NCI-H2196 treated with DMSO at 0.1 percent for 48 hours (cell line): ENCODE measurements at regions not wholly inside any gene's neighbourhood (a gene's known extent, or its start where the extent isn't known, plus 50 kb on each side); places are given as distances from the start of the nearest gene placed in this dataset.
"Not testable (repeated sequence)": the region's sequence is repeated elsewhere in the genome, so short reads cannot be mapped to it uniquely, and the experiment has no call there.

Experiments used
- DNase-seq: peaks from one replicate; lab custom pipeline; 2025; ENCODE audit not compliant: unreplicated experiment; lab: John Stamatoyannopoulos, UW

- no peak for DNase-seq
These were observed 1276.3 kb downstream of the TMEM121 start for GRCh38 chr14:106802413-106803364.

GRCh38 chr14:106803379-106803778 lies 1277.0 kb downstream of the TMEM121 start:
- no peak for DNase-seq

DNA sequence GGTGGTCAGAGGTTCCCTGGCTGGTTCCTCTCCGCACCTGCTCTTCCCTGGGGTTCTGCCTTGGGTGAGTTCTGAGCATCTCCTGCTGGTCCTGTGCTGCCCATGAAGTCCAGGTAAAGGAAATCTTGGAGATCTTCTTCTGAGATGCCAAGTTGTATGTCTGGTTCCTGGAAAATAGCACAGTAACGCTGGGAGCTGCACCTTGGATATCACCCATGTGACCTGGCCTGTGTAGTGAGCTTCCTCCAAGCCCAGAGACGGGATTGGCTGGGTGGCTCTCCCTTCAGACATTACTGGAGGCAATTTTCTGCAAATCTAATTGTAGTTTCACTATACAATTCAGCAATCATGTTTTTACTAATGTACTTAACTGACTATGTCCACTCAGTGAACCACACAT lies 1281.1 kb downstream of the TMEM121 start:
- no peak for DNase-seq

DNA sequence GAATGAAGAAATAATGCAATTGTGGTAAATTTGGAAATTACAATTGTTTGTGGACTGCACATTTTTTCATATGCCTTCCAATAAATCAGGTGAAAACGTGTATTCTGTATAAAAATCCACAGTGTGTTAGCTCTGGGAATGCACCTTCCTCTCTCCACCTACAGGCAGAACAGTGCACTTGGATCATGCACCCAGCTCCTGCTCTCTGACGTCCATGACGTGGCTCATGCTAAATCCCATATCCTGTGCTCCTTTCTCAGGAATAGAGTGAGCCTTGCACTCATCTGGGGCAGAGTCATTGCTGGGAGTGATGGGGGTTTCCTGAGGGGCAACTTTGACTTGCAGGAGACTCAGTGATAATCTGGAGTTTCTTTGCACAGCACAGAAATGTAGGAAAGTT lies 1282.1 kb downstream of the TMEM121 start:
- no peak for DNase-seq

- no peak for DNase-seq
These were observed 1282.5 kb downstream of the TMEM121 start for GRCh38 chr14:106808907-106809306.

DNA sequence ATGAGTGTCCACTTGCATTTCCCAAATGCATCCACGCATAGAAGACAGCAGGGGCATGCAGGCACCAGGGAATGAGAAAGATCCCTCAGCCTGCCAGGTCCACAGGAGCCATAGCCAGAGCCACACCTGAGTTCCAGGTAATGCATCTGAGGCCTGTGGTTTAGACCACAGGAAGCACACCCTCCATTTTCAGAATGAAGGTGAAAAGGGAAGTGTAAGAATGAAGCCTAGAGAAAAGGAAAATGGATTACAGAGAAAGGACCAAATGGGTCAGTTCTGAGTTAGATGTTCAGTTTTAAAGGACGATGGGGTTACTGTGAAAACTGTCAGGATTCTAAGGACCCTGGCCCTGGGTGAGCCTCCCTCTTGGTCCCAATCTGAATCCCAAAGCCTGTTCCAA lies 1283.2 kb downstream of the TMEM121 start:
- no peak for DNase-seq

GRCh38 chr14:106810168-106810567 lies 1283.8 kb downstream of the TMEM121 start:
- not testable (repeated sequence) for DNase-seq

- no peak for DNase-seq
These were observed 1284.8 kb downstream of the TMEM121 start for GRCh38 chr14:106811162-106811561.

- DNase-seq, result no peak
These were observed 1286.5 kb downstream of the TMEM121 start for GRCh38 chr14:106812788-106813476.

- no peak for DNase-seq
These were observed 1287.1 kb downstream of the TMEM121 start for GRCh38 chr14:106813477-106813823.

GRCh38 chr14:106820119-106820518 lies 1293.7 kb downstream of the TMEM121 start:
- DNase-seq, result no peak

DNA sequence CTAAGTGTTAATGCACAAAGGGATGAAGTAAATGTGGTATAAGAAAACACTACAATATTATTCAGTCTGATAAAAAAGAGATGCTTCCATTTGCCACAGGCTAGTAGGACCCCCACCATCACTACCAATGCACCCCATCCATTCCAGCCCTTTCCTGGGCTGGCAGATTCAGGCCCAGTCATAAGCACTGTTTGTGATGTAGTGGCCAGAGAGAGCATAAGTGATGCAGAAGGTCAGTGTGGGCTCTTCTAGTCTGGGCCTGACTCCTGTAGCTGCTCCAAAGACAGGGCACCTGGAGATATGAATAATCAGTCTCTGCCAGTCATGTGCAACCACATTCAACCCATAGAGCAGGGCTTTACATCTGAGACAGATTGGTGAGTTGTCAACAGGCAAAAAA lies 1294.7 kb downstream of the TMEM121 start:
- no peak for DNase-seq

DNA sequence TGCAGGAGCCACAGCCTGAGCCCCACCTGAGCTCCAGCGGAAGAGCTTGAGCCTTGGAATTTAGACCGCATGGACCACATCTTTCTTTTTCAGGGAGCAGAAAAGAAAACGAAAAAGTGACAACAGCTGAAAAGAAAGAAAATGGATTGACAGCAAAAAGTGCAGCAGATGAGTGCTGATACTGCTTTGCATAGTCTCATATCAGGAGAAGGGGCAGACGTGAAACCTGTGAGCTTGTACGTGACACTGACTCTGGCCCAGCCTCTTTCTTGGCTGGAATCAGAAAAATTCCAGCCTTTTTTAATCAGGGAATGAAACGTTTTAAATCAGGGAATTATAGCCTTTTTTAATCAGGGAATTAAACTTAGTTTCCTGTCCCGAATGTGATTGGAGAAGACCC lies 1296.5 kb downstream of the TMEM121 start:
- no peak for DNase-seq

GRCh38 chr14:106823552-106823951 lies 1297.2 kb downstream of the TMEM121 start:
- no peak for DNase-seq

DNA sequence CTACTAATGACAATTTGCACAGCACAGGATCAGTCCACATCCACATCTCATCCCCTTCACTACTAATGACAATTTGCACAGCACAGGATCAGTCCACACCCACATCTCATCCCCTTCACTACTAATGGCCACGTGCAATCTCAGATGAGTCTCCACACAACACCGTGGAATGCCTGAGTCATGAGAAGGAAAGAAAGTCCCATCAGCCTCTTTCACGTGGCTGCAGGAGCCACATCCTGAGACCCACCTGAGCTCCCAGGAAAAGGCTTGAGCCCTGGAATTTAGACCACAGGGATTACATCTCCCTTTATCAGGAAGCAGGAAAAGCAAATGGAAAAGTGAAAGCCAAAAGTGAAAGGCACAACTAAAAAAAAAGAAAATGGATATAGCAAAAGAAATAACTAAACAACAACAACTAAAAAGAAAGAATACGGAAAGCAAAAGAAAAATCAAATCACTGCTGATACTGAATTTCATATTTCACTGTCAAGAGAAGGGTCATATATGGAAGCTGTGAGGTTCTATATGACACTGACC lies 1300.5 kb downstream of the TMEM121 start:
- DNase-seq, result no peak

DNA sequence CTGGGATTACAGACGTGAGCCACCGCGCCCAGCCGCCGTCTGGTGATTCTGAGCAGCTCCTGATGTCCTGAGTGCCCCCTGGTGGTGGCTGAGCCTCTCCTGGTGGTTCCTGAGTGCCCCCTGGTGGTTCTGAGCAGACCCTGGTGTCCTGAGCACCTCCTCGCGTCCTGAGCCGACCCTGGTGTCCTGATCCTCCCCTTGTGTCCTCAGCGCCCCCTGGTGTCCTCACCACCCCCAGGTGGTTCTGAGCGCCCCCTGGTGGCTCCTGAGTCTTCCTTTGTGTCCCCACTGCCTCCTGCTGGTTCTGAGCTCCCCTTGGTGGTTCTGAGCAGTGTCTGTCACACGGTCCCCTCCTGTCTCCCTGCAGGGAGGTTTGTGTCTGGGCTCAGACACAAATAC lies 1304.9 kb downstream of the TMEM121 start:
- no peak for DNase-seq

GRCh38 chr14:106837870-106838269 lies 1311.5 kb downstream of the TMEM121 start:
- no peak for DNase-seq

DNA sequence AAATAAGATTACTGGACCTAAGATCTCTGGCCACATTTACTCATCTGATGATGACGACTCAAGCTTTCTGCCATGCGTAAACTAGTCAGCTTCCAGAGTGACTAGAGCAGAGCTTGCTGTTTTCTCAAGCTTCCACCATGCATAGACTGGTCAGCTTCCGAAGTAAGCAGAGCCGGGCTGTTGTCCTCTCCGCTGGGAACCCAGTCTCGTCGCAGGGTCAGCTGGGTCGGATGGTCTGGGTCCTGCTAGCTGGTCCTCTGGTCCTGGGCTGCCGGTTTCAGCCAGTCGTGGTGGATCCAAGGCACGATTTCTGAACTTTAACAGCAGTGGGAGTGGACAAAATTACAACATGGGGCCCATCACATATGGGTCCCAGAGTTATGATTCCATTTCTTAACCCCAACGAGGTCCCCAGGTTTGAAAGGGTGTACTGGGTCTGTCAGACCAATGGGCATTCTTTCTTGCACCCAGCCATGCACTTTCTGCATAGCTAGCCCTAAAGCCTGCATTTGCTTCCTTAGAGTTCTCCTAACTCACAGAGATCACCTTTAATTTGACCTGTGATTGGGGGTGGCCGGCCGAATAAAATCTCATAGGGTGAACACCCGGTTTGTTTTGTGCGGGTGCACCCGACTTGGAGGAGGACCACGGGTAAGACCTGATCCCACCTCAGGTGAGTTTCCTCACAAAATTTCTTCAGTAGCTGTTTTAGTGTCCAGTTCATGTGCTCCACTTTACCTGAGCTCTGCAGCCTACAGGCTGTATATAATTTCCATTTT lies 1312.8 kb downstream of the TMEM121 start:
- no peak for DNase-seq

- DNase-seq, result no peak
These were observed 1313.9 kb downstream of the TMEM121 start for GRCh38 chr14:106840258-106840657.

DNA sequence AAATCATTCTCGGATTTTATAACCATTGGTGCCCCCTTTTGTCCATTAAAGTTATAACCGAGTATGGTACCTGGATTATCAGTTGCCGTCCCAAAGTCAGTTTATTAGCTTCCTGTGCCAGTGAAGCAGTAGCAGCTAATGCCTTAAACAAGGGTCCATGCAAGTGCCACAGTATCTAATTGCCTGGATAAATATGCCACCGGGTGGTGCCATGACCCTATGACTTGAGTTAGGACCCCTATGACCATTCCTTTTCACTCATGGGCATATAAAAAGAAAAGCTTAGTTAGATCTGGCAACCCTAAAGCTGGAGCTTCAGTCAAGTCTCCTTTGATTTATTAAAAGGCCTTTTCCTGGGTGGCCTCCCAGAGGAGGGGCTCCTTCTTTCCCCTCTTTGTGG lies 1314.6 kb downstream of the TMEM121 start:
- DNase-seq, result no peak

DNA sequence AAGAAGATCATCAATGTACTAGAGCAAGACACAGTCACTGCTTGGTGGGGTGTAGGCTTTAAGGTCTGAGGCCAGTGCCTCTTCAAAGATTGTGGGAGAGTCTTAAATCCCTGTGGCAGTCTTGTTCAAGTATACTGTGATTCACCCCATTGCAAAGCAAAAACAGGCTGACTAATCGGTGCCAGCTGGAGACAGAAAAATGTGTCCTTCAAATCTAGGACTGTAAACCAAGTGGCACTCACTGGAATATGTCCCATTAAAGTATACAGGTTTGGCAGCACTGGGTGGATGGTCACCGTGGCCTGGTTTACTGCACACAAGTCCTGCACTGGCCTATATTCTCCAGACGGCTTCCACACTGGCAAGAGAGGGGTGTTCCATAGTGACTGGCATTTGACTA lies 1315.3 kb downstream of the TMEM121 start:
- no peak for DNase-seq
